NCI-H82 treated with DMSO at 0.1 percent for 48 hours (cell line): ENCODE measurements at regions not wholly inside any gene's neighbourhood (a gene's known extent, or its start where the extent isn't known, plus 50 kb on each side); places are given as distances from the start of the nearest gene placed in this dataset.

ENCODE experiments used
- DNase-seq: peaks from one replicate; lab custom pipeline; 2025; ENCODE audit not compliant: unreplicated experiment; lab: John Stamatoyannopoulos, UW

DNA sequence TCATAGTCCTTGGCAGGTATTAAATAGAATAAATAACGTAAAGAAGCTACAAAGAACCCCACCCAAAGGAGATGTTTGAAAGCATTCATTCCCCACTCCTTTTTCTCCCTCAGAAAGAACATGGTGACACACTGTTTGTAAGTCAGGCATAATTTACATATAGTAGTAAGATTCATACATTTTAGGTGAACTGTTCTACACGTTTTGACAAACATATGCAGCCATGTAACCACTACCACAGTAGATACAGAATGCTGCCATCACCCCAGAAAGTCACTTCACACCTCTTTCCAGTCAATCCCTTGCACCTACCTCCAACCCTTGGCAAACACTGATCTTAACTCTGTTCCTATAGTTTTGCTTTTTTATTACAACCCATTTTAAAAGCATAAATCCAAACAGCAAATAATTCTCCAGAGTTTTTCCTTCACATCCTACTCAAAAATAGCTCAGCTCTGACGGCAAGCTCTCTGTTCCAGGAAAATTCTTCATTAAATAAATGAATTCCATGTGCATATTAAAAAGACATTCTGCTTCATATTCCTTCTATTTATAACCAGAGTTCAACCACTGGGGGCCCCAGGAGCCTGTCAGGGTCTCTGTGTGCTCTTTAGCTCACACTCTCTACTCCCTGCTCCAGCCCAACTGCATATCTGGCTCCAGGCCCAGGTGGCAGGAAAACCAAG lies 258.8 kb downstream of the PLPP3 start:
- DNase-seq, result no peak

DNA sequence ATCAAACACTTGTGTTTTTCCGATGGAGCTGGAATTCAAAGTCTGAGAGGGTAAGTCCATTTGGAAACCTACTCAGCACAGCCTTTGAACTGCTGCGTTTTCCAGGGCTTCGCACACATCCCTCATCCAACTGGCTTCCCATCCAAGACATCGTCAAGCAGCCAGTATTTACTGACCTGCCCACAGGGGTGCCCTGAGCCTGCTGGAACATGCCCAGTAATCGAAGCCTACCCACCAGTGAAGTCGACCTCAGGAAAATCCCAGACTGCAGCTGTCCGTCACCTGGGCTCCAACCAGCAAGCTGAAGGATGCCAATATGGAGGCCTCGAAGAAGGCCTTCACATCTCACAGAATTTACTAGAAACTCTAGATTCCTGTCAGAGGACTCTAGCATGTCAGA lies 261.6 kb downstream of the PLPP3 start:
- no peak for DNase-seq

DNA sequence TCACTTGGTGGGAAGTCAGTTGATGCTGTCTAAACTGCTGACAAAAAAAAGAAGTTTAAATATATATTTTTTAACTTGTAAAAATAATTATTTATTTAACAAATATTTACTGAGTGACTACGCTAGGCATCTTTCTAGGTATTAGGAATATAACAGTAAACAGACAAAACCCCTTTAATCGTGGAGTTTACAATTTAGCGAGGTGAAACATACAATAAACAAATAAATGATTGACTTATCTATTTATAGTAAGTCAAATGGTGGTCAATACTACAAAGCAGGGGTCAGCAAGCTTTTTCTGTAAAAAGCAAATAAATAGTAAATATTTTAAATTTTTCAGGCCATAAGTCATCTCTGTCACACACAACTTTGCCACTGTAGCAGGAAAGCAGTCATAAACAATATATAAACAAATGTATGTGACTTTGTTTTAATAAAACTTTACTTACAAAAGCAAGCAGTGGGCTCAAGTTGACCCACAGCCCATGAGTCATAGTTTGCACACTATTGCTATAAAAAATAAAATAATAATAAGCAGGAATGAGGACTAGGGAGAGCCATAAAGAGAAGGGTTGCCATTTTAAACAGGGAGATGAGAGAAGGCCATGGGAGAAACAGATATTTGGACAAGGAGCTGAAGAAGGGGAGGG lies 263.9 kb downstream of the PLPP3 start:
- DNase-seq, result no peak

DNA sequence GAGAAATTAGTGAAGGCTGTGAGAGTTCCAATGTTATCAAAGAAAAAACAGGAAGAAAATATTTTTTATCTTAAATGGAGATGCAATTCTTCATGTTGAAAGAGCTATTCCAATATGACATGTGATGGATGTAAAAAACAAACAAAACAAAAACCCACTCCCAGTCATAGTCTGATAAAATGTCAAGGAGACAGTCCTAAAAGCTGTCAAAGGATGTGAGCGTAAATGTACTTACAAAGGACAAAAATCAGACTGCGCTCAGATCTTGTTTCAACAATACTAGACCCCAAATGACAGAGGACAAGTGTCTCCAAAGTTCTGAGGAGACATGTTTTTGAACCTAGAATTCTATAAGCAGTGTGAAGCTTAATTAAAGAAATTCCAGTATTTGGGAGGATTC lies 265.8 kb downstream of the PLPP3 start:
- DNase-seq, result no peak

DNA sequence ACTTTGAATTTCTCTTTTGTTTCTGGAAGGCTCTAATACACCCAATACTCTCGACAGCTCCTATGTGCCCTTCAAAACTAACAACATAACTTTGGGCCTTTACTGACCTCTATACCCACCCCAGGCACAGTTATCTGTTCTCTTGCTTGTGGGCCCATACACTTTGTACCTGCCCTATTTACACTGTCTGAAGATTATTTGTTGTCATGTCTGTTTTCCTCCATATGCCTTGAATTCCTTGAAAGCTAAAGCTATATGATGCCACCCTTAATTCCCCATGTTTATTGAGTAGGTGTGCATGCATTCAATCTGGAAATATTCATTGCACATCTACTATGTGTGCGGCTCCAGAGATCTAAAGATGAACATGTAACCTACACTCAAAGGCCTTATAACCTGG lies 267.6 kb downstream of the PLPP3 start:
- no peak for DNase-seq

DNA sequence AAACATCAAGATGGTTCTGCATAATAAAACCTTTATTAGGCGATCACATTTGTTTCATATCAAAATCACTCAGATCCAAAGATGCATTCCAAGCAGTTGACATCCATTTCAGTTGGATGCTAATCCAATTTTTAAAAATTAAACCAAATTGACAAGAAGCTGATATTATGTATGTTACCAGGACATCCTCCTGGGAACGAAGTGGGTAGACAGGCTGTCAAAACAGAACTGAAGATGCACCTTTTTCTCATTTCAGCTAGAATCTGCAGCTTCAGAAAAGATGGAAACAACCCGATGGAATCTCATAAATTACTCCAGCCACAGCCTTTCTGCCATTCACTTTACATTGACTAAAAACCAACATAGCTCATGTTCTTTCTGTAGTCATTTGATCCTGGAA lies 268.4 kb downstream of the PLPP3 start:
- no peak for DNase-seq

DNA sequence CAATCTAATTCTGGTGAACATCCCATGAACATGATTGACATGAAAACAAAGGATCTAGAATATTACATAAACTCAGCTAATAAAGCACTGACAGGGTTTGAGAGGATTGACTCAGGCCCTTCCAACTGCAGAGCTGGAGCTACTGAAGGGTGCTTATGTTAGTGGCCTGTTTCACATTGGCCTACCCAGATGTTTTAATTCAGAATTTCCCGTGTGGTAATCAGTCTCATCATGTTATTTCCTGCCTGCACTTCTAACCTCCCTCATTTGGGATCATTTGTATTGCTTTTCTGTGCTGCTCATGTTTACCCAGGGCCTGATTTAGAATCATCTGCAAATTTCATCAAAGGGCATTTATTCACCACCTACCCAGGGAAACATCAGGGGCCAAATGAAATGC lies 270.3 kb downstream of the PLPP3 start:
- DNase-seq, result no peak

DNA sequence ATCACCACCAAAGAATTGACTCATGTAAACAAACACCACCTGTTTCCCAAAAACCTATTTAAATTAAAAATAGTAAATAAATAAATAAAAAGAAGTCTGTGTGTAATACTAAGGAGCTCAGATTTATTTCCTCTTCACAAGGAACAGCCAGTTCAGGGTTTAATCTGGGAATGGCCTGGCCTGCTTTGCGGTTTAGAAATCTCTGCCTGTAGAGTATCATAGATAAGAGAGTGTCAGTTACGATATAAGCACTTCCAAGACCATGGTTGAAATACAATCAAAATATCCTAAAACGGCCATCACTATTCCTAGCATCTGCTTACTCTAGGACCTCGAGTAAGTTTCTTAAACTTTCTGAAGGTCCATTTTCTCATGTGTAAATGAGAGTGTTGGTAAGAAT lies 274.4 kb downstream of the PLPP3 start:
- no peak for DNase-seq

DNA sequence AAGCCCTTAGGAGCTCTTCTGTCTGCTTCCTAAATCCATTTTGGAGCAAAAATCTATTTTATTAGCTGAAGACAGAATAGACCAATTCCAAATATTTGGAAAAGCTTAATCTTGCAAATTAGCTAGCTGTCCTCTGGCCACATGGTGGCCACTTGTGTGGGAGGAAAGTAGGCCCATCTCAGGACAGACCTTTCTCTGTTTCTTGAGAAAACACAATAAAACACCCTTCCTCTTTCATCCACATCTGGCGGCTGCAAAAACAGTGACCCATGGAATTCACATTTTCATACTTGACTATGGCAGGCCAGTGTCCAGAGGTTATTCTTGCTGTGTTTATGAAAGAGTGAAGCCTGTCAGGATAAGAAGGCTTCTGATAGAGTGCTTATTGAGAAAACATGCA lies 275.6 kb downstream of the PLPP3 start:
- no peak for DNase-seq

DNA sequence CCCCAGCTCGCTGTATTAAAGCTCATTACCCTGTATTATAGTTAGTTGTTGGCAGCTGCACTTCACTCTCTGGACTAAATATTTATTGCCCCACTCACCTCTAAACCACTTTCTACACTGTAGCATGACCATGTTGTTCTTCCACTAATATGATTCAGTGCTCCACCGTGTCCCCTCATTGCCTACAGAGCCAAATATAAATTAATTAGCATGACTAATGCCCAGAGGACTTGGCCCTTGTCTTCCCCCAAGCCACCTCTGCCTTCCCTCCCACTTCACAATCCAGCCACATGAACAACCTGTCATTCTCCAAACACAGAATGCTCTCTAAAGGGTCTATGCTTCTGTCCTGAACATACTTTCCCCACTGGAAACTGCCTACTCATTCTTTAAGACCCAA lies 276.5 kb downstream of the PLPP3 start:
- no peak for DNase-seq

DNA sequence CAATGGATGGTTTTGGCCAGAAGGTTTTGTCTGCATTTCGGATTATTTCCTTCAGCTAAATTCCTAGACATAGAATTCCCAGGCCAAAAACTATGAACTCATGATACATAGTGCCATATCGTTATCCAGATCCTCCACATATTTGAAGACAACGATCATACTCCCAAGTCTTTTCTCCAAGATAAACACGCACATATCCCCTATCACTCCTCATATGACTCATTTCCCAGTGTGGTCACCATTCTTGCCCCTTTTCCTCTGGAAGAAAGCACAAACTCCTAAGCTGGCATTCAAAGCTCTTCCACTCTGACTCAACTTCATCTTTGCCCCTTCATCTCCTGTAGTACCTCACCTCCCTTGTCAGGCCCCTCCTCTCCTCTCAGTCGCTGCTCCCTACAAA lies 277.6 kb downstream of the PLPP3 start:
- DNase-seq, result no peak

DNA sequence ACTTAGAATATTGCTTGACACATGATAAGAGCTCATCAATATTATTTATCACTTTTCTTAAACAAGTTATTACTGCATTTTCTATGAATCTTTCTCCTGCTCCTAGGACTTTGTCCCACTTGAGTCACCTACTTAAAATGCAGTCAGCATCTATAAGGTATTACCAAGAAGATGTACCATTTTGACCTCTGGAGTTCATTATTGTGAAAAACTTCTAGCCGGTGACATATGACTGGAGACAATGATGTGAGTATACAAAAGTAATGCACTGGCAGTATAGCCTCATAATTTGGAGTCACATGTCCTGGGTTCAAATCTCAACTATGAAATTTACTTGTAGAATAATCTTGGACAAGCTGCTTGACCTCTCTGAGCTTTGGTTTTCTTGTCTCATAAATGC lies 278.5 kb downstream of the PLPP3 start:
- no peak for DNase-seq

DNA sequence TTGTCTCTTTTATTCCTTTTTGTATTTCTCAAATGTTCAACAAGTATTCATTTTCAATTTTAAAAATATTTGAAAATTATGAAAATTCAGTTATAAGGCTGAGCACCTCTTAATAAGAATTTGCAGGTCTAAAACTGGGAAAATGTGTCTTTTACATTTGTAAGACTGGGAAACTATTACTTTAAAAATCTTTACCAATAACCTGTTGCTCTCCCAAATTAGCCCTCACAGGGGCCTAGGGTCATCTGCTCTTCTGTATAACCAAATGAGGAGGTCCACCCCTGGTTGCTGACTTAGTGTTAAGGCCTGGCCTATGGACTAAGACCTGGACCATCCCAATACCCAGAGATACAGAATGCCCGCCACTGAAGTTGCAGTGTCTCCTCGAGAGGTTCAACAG lies 280.5 kb downstream of the PLPP3 start:
- no peak for DNase-seq

DNA sequence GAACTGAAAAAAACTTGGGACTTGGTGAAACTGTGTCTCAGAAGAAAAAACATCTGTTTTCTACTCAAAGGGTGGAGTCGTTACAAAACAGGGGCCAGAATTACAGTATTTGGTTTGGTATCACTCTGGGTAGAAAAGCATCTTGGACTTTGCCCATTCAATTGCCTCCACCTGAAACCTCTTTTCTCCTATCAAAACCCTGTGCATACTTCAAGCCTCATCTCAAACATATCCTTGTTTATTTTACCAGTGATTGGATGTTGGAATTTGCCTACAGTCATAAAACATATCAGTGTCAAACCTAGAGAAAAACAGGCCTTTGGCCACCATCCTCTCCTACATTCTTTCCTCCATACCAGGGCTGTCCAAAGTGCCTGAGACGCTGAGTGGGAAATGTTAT lies 281.5 kb downstream of the PLPP3 start:
- DNase-seq, result no peak

DNA sequence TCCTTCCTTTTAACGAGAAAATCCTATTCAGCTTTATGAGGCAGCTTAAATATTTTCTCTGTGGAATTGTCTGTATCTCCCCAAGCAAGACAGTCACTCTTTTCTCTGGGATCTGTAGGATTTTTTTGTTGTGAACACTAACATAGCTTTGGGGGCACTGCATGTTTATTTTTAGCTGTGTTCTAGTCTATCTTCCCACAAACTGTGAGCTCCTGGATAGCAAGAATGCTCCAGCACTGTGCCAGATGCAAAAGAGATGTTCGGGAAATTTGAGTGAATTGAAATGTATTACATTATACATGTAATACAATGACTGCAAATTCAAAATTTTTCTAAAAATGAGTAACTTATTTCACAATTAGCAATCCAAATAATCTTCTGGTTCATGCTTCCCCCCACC lies 282.2 kb downstream of the PLPP3 start:
- DNase-seq, result no peak

DNA sequence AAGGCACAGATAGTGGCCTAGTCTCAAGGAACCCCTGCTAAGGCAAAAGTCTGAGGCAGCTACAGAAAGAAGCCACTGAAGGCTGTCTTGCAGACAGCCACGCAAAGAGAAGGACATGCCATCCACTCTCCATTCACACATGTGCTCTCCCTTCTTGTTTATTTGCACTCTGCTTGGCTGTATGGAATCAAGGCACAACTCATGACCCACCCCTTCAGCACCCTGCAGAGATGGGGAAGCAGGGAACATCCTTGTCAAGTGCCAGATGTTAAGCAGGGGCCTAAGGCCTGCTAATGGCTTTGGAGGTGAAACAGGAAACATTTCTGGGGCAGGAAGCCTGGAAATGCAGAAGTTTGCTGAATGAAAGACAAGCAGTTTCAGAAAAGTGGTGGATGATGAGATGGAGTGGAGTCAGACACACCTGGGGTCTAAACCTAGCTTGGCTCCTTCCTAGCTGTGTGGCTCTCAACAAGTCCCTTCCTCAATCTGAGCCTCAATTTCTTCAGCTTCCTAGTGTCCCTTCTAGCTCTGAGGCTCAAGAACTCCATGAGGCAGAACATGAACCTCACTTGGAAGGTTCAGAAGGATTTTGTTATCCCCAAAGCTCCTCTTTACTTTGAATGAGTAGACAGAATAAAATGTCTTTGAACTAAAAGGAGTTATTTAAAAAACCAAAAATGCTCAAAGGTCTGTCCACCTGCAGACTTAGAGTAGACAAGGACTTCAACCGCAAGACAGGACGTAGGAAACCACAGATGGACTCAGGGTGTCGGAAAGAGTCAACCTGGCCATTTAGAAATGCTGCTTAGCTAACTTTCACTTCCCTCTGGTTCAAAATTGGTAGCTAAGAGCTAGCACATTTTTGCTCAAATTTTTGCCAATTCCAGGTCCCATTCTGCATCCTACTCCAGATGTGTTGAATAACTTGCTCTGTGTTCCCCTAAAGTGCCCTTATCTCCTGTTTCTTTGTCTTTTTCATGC lies 283.1 kb downstream of the PLPP3 start:
- no peak for DNase-seq

DNA sequence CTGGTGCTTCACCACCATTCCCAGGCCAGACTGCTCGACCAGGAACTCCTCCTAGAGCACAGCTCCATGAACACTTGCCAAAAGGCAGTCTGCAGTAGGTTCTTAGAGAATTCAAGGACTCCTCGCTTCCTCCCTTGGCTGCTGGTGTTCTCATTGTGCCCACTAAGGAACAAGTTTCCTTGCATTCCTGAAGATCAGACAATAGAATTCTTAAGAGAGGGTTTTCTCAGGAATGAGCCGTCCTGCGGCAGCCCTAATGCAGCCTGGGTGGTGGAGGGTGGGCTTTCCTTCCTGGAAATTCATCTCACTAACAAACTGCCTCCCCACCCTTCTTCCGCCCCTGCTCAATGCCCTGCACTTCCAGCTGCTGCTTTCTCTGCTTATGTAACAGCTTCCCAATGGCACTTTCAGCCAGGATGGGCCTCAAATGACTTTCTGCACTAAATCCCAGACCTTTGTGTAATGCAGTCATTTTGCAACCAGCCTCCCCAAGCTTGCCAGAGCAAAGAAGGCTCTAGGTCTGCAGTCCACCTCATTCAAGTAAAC lies 287.9 kb downstream of the PLPP3 start:
- no peak for DNase-seq

DNA sequence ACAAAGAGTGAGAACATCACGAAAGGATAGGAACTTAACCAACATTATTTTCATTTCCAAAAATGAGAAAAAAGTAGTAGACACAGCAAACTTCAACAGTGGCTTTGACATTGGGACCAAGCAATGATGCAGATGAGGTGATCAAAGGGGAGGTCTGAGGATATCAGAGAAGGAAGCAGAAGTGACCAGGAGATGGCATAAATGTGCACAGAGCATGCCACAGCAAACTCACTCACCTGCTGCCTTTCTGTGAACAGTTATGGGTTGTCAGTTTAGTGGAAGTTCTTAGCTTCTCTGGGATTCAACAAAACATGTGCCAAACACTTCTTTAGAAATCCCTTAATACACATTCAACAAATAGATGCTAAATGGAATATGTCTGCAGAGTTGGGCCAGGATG lies 290.1 kb downstream of the PLPP3 start:
- no peak for DNase-seq

DNA sequence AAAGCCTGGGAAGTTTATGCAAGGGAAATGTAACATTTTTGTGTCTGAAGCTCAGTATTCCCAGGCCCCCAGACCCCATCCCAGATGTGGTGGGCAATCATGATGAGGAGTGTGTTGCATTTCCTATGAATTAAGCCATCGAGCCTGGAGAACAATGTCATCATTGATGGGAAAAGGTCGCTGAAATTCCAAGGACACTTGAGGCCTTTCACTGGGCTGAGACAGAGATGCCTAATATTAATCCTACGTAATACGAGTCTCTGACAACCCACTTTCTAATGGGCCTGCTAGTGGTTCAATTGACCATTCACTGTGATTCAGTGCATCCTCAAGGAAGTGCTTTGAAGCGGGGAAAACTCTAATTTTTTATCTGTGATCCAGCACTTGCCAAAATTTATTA lies 291.6 kb downstream of the PLPP3 start:
- DNase-seq, result no peak

DNA sequence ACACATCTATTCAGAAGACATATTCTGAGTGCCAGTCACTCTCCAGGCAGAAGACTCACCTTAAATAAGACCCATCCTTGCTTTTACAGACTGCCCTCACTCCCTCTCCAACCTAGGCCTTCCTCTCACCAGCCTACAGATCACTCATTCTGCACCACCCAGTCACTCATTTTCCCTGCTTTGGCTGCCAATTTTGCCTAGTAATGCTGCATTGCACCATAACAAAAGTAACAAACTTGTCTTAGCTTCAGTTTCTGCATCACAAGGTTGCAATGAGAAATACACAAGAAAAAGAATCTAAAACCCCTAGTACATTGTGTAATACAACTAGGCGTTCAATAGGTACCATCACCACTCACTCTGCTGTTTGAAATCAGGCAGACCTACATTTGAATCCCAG lies 292.4 kb downstream of the PLPP3 start:
- no peak for DNase-seq

DNA sequence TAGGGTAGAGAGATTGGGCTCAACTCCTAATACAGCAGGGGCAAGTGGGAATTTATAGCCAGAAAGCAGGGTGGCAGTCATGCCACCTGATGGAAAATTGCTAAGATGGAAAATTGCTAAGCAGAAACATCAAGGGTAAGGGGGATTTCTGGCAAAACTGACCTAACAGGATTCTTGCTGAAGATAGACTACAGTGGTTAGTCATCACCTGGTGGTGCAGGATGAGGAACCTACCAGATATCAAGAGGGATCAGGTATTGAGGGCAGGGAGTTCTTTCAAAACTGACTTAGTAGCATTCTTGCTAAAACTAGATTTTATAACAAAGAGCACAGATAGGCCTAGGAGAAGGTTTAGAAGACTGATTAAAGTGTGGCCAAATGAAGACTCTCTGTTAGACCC lies 292.9 kb downstream of the PLPP3 start:
- no peak for DNase-seq
